GM23248 (cell line): ENCODE measurements at regions not wholly inside any gene's neighbourhood (a gene's known extent, or its start where the extent isn't known, plus 50 kb on each side); places are given as distances from the start of the nearest gene placed in this dataset.

Experiments
- EZH2 ChIP-seq: fragments of 200-600 bp; sonication (generic); IDR thresholded peaks from 2 replicates; pipeline ENCODE4 v1.6.1; 2018; ENCODE audit warnings: antibody characterized with exemption, mild to moderate bottlenecking; ENCODE audit not compliant: insufficient read depth, poor library complexity, severe bottlenecking
- EZH2phosphoT487 ChIP-seq: fragments of 200-600 bp; sonication (generic); IDR thresholded peaks from 2 replicates; pipeline ENCODE4 v1.6.1; 2018; ENCODE audit warnings: antibody characterized with exemption, moderate library complexity, mild to moderate bottlenecking, low read depth; ENCODE audit not compliant: insufficient read depth

DNA sequence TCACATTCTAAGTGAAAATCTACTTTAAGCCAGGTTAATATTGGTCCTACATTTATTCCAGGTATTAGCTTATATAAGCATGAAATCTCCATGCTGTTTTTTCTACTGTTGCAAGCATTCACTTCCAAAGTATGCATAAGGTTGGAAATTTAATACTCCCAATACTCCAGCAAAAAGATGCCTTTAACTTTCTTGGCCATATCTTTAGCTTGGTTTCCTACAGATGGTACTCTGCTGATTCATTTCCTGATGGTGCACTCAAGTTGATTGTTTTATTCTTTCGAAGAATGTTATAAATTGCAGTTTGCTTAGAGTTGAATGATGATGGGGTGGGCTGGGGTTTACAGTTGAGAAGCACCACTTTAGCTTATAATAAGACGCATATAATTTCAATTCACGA is 330.2 kb downstream of the PTTG2 start:
- TF ChIP-seq EZH2 (no peak), EZH2phosphoT487 (no peak)
